ENCODE measurements at regions not wholly inside any gene's neighbourhood (a gene's known extent, or its start where the extent isn't known, plus 50 kb on each side); places are given as distances from the start of the nearest gene placed in this dataset.

DNA sequence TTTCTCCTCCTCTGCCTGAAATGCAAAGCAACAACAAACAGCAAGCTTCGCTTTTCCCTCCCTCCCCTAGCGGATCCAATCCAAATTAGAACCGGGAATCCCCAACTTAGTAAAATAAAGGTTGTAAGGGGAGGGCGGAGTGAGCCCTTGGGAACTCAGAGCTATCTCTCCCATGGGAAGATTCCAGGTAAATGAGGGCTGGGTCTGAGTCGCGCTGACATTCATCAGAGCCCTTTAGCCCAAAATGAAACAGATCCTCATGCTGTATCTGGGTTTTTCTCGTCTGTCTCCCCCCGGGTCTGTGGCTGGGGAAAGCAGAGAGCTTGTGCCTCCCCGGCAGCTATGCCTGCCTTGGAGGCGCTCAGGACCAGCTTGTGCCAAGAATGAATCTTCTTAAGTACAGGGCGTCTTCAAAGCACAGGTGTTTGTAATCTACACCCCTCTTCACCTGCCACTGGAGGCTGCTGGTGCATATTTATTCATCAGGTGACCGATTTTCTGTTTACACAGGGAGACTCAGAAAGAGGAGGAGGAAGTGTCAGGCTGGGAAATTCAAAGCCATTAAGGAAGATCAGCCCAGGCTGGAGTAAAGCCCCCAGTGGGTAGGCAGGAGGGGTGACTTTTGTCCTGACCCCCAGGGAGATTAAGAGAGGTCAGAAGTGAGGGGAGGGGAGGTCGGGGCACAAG is 55.0 kb upstream of the GSE1 start:
- DNase-seq, result no peak

DNA sequence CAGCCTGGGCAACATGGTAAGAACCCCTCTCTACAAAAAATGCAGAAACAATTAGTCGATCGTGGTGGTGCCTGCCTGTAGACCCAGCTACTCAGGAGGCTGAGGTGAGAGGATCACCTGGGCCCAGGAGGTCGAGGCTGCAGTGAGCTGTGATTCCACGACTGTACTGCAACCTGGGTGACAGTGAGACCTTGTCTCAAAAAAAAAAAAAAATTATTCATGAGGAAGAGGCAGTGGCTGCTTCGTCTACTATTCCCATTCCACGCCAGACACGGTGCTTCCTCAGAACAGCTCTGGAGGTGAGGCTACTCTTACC is 52.2 kb upstream of the GSE1 start:
- DNase-seq, result no peak

- DNase-seq, result no peak
Measured at GRCh38 chr16:85561248-85562092, 51.7 kb upstream of the GSE1 start.

DNA sequence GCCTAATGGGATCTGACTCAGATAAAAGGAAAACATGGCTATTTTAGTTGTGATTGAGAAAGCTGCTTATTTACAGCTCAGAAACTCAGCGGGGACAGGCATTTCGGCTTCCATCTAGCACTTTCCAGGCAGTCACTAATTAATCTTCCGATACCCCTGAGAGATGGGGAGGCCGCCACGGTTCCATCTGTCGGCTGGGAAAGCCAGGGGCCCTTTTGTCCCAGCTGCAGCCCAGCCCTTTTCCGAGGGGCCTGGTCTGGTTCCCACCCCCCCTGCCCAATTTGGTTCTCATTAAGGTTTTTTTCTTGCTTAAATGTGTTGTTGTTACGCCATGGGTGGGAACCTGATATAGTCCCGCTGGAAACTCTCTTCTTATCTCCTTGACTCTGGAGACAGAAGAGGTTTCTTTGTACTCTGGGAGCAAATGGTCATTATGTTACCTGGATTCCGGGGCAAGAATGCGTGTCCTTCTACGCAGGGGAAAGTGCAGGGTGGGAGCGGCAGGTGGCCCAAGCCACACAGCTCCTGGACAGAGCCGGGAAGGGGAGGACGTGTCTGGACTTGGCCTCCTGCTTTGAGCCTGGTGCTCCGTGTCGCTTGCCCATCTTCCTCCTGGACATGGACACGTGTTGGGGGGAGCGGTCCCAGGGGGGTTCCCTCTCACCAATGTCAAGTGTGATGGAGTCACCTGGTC is 50.9 kb upstream of the GSE1 start:
- DNase-seq, result no peak

- no peak for DNase-seq
Measured at GRCh38 chr16:85563034-85563433, 50.1 kb upstream of the GSE1 start.
